ENCODE measurements at regions not wholly inside any gene's neighbourhood (a gene's known extent, or its start where the extent isn't known, plus 50 kb on each side); places are given as distances from the start of the nearest gene placed in this dataset.

GRCh38 chr5:82560561-82560960 is 282.4 kb upstream of the RPS23 start:
- TF ChIP-seq CTCF (conservative IDR thresholded peaks at IDR 0.05; ENCODE audit: low read depth, low read length) = no peak
- H3K4me3 ChIP-seq (ENCODE audit: low read length) = no peak overlapping the region
- DNase-seq (ENCODE audit: low read depth) = peak; percentile 72

GRCh38 chr5:82551840-82552385 is 273.8 kb upstream of the RPS23 start:
- no peak overlapping the region for H3K4me3 ChIP-seq (ENCODE audit: low read length)
- no peak for TF ChIP-seq CTCF (conservative IDR thresholded peaks at IDR 0.05; ENCODE audit: low read depth, low read length)
- no peak for DNase-seq (ENCODE audit: low read depth)

GRCh38 chr5:82551192-82551591 is 273.0 kb upstream of the RPS23 start:
- no peak for DNase-seq (ENCODE audit: low read depth)
- H3K4me3 ChIP-seq (ENCODE audit: low read length) = no peak overlapping the region
- no peak for TF ChIP-seq CTCF (conservative IDR thresholded peaks at IDR 0.05; ENCODE audit: low read depth, low read length)

- no peak overlapping the region for H3K4me3 ChIP-seq (ENCODE audit: low read length)
- TF ChIP-seq CTCF (conservative IDR thresholded peaks at IDR 0.05; ENCODE audit: low read depth, low read length) = no peak
- DNase-seq (ENCODE audit: low read depth) = no peak
These were observed 271.1 kb upstream of the RPS23 start for GRCh38 chr5:82549263-82549662.

GRCh38 chr5:82544004-82544403 is 265.9 kb upstream of the RPS23 start:
- H3K4me3 ChIP-seq (ENCODE audit: low read length) = no peak overlapping the region
- DNase-seq (ENCODE audit: low read depth) = no peak
- TF ChIP-seq CTCF (conservative IDR thresholded peaks at IDR 0.05; ENCODE audit: low read depth, low read length) = no peak

- TF ChIP-seq CTCF (conservative IDR thresholded peaks at IDR 0.05; ENCODE audit: low read depth, low read length) = no peak
- no peak overlapping the region for H3K4me3 ChIP-seq (ENCODE audit: low read length)
- peak; percentile 77 for DNase-seq (ENCODE audit: low read depth)
These were observed 262.1 kb upstream of the RPS23 start for GRCh38 chr5:82540301-82540700.

GRCh38 chr5:82538339-82539034 is 260.3 kb upstream of the RPS23 start:
- no peak for DNase-seq (ENCODE audit: low read depth)
- H3K4me3 ChIP-seq (ENCODE audit: low read length) = no peak overlapping the region
- TF ChIP-seq CTCF (conservative IDR thresholded peaks at IDR 0.05; ENCODE audit: low read depth, low read length) = no peak

All from retinal pigment epithelial cell (primary cell).